Trophoblast cell (in vitro differentiated cells and primary cell): ENCODE measurements at regions not wholly inside any gene's neighbourhood (a gene's known extent, or its start where the extent isn't known, plus 50 kb on each side); places are given as distances from the start of the nearest gene placed in this dataset.
A peak's percentile ranks its signal among the peaks of the same experiment; 100 is the strongest.
"Not testable (repeated sequence)": the region's sequence is repeated elsewhere in the genome, so short reads cannot be mapped to it uniquely, and the experiment has no call there.

Experiments
- DNase-seq, 2 donors: peaks; one replicate each; pipeline ENCODE4 v3.0.0-alpha.2; 2016
- H2AFZ ChIP-seq: 2 replicates; pipeline ENCODE4 v1.6.1; 2013; ENCODE audit warnings: low read length, moderate library complexity, mild to moderate bottlenecking; ENCODE audit not compliant: insufficient read depth, poor library complexity
- H2AK5ac ChIP-seq: 2 replicates; pipeline ENCODE4 v1.6.1; 2013; ENCODE audit warnings: mild to moderate bottlenecking, low read length
- H2BK120ac ChIP-seq: 2 replicates; pipeline ENCODE4 v1.6.1; 2013; ENCODE audit warnings: low read length, mild to moderate bottlenecking, moderate library complexity; ENCODE audit not compliant: insufficient read depth, poor library complexity
- H2BK12ac ChIP-seq: 2 replicates; pipeline ENCODE4 v1.6.1; 2013; ENCODE audit warnings: mild to moderate bottlenecking, low read length, moderate library complexity
- H2BK5ac ChIP-seq: 2 replicates; pipeline ENCODE4 v1.6.1; 2013; ENCODE audit warnings: low read length, low read depth, moderate library complexity, mild to moderate bottlenecking; ENCODE audit not compliant: poor library complexity
- H3K14ac ChIP-seq: 2 replicates; pipeline ENCODE4 v1.6.1; 2013; ENCODE audit warnings: mild to moderate bottlenecking, low read length
- H3K18ac ChIP-seq: 2 replicates; pipeline ENCODE4 v1.6.1; 2013; ENCODE audit warnings: mild to moderate bottlenecking, low read length
- H3K23ac ChIP-seq: 2 replicates; pipeline ENCODE4 v1.6.1; 2013; ENCODE audit warnings: low read length
- H3K27ac ChIP-seq: 2 replicates; pipeline ENCODE4 v1.5.1; 2013; ENCODE audit warnings: low read depth, mild to moderate bottlenecking, inconsistent platforms, low read length, moderate library complexity
- H3K27me3 ChIP-seq: 2 replicates; pipeline ENCODE4 v1.6.1; 2013; ENCODE audit warnings: inconsistent platforms, mild to moderate bottlenecking, low read length, moderate library complexity; ENCODE audit not compliant: insufficient read depth
- H3K36me3 ChIP-seq, 2 experiments: 1 replicate in 1 of 2; 2 replicates in 1 of 2; pipeline ENCODE4 v1.6.1; 2013; ENCODE audit warnings: low read length in 2 of 2, mild to moderate bottlenecking in 2 of 2, moderate library complexity in 1 of 2; ENCODE audit not compliant: insufficient read depth in 2 of 2, control insufficient read depth in 1 of 2
- H3K4ac ChIP-seq: 2 replicates; pipeline ENCODE4 v1.6.1; 2013; ENCODE audit warnings: low read depth, mild to moderate bottlenecking, low read length, moderate library complexity
- H3K4me1 ChIP-seq, 2 experiments: 1 replicate in 1 of 2; 2 replicates in 1 of 2; pipeline ENCODE4 v1.6.1; 2013; ENCODE audit warnings: low read length in 2 of 2, mild to moderate bottlenecking in 2 of 2, moderate library complexity in 1 of 2; ENCODE audit not compliant: insufficient read depth in 2 of 2, control insufficient read depth in 1 of 2
- H3K4me2 ChIP-seq: 2 replicates; pipeline ENCODE4 v1.6.1; 2013; ENCODE audit warnings: inconsistent platforms, mild to moderate bottlenecking, low read length, moderate library complexity
- H3K4me3 ChIP-seq: 2 replicates; pipeline ENCODE4 v1.5.1; 2013; ENCODE audit warnings: mild to moderate bottlenecking, low read depth, low read length, inconsistent platforms
- H3K79me1 ChIP-seq: one replicate; pipeline ENCODE4 v1.6.1; 2013; ENCODE audit warnings: low read length
- H3K79me2 ChIP-seq: 2 replicates; pipeline ENCODE4 v1.6.1; 2013; ENCODE audit warnings: low read length, mild to moderate bottlenecking; ENCODE audit not compliant: control insufficient read depth, insufficient read depth, poor library complexity
- H3K9ac ChIP-seq: 2 replicates; pipeline ENCODE4 v1.6.1; 2013; ENCODE audit warnings: mild to moderate bottlenecking, low read length
- H3K9me3 ChIP-seq: 2 replicates; pipeline ENCODE4 v1.6.1; 2013; ENCODE audit warnings: low read depth, mild to moderate bottlenecking, control low read depth, inconsistent platforms, low read length; ENCODE audit not compliant: insufficient read depth
- H4K12ac ChIP-seq: 2 replicates; pipeline ENCODE4 v1.6.1; 2013; ENCODE audit warnings: low read depth, mild to moderate bottlenecking, low read length, moderate library complexity
- H4K8ac ChIP-seq: 2 replicates; pipeline ENCODE4 v1.6.1; 2013; ENCODE audit warnings: low read depth, mild to moderate bottlenecking, low read length, moderate library complexity
- H4K91ac ChIP-seq: one replicate; pipeline ENCODE4 v1.6.1; 2013; ENCODE audit warnings: low read depth, mild to moderate bottlenecking, low read length, moderate library complexity
- whole genome bisulfite sequencing: extraction: QIAGEN DNeasy Blood & Tissue Kit; methylation state at CpG from one replicate; pipeline ENCODE4 v1.1.7; 2013; ENCODE audit warnings: missing lambda C conversion rate; ENCODE audit not compliant: insufficient read length, insufficient coverage; ENCODE audit errors: extremely low coverage; 5-methylcytosine and 5-hydroxymethylcytosine counted together

DNA sequence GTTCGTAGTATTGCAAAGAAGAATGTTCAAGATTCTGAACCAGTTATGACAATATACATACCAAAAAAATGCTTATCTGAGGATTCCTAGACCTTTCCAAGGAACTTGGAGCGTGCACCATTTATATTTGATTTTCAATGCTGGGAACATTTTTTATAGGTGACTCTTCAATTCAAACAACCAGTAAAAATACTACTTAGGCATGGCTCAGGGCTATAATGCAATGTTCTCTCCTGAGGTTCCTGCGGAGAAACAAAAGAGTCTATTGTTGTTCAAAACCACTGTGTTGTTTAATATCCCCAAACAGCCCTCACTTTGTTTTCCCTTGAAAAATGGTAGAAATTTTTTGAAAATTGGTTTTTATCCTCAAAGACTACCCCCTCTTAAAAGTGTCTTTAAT, 335.7 kb upstream of the IZUMO3 start:
- no peaks in the 10 kb centered on the region for H3K9me3 ChIP-seq
- no peak overlapping the region for H3K4me3 ChIP-seq
- no peak overlapping the region for H2BK12ac ChIP-seq
- no peak overlapping the region for H4K12ac ChIP-seq
- WGBS, result no CpG with 5 or more reads among the region's 3 CpGs
- no peak overlapping the region for H3K18ac ChIP-seq
- H3K4ac ChIP-seq, result no peak overlapping the region
- H3K9ac ChIP-seq, result no peak overlapping the region
- H2AFZ ChIP-seq, result no peak overlapping the region
- no peak overlapping the region for H3K14ac ChIP-seq
- H3K79me1 ChIP-seq, result no peaks in the 10 kb centered on the region
- no peak overlapping the region for H4K91ac ChIP-seq
- peak in 1 of 2 donors; percentile 19 for DNase-seq
- H2AK5ac ChIP-seq, result no peak overlapping the region
- H4K8ac ChIP-seq, result no peak overlapping the region
- H3K36me3 ChIP-seq, result no peaks in the 10 kb centered on the region
- H3K4me2 ChIP-seq, result no peak overlapping the region
- no peaks in the 10 kb centered on the region for H3K27me3 ChIP-seq
- no peak overlapping the region for H2BK5ac ChIP-seq
- H3K79me2 ChIP-seq, result no peaks in the 10 kb centered on the region
- no peak overlapping the region for H2BK120ac ChIP-seq
- H3K23ac ChIP-seq, result no peak overlapping the region
- H3K27ac ChIP-seq, result no peak overlapping the region
- no peaks in the 10 kb centered on the region for H3K4me1 ChIP-seq

DNA sequence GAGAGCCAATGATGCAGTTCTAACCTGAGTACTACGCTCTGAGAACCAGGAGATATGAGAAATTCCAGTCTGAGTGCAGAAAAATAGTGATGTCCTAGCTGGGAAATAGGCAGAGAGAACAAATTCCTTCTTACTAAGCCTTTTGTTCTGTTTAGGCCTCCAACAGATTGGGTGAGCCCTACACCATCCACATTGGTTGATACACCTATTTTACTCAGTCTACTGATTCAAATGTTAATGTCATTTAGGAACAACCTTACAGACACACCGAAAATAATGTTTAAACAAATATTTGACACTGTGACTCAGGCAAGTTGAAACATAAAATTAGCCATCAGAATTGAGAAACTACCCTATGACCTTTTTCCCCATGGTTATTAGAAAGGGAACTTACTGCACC, 333.9 kb upstream of the IZUMO3 start:
- Histone ChIP-seq H4K91ac (no peak overlapping the region), H3K14ac (no peak overlapping the region), H2AK5ac (no peak overlapping the region), H3K79me2 (no peaks in the 10 kb centered on the region), H2BK120ac (no peak overlapping the region), H2AFZ (no peak overlapping the region), H3K4me3 (no peak overlapping the region), H3K23ac (no peak overlapping the region), H4K8ac (no peak overlapping the region), H3K4me2 (no peak overlapping the region), H3K27ac (no peak overlapping the region), H3K9me3 (no peaks in the 10 kb centered on the region), H3K4ac (no peak overlapping the region), H3K9ac (no peak overlapping the region), H3K4me1 (no peaks in the 10 kb centered on the region), H4K12ac (no peak overlapping the region), H3K18ac (no peak overlapping the region), H3K27me3 (no peaks in the 10 kb centered on the region), H2BK5ac (no peak overlapping the region), H3K79me1 (no peaks in the 10 kb centered on the region), H2BK12ac (no peak overlapping the region), H3K36me3 (no peaks in the 10 kb centered on the region)
- WGBS, result no CpG with 5 or more reads among the region's 2 CpGs
- DNase-seq, result no peak

DNA sequence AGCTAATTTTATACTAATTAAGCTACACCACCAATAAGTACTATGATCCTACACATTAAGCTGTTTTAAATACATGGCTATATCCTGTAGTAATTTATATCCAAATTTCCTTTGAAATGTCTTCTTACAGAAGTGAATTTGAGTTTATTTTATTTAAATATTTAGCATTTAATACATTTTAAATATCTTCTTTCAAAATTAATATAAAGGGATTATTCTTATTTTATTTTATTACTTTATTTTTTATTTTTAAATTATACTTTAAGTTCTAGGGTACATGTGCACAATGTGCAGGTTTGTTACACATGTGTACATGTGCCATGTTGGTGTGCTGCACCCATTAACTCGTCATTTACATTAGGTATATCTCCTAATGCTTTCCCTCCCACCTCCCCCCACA, 310.9 kb upstream of the IZUMO3 start:
- H4K12ac ChIP-seq, H3K9me3 ChIP-seq, H3K79me2 ChIP-seq, H2AFZ ChIP-seq, H3K4me3 ChIP-seq, H3K4me2 ChIP-seq, H3K14ac ChIP-seq, H3K18ac ChIP-seq, H2BK5ac ChIP-seq, H3K79me1 ChIP-seq, H2BK120ac ChIP-seq, DNase-seq, H4K8ac ChIP-seq, H3K36me3 ChIP-seq, H3K27ac ChIP-seq, H3K4me1 ChIP-seq, H3K23ac ChIP-seq, H3K27me3 ChIP-seq, H4K91ac ChIP-seq, H3K4ac ChIP-seq, H3K9ac ChIP-seq, H2AK5ac ChIP-seq, H2BK12ac ChIP-seq: not testable (repeated sequence)
- no CpG with 5 or more reads among the region's 1 CpG for WGBS

DNA sequence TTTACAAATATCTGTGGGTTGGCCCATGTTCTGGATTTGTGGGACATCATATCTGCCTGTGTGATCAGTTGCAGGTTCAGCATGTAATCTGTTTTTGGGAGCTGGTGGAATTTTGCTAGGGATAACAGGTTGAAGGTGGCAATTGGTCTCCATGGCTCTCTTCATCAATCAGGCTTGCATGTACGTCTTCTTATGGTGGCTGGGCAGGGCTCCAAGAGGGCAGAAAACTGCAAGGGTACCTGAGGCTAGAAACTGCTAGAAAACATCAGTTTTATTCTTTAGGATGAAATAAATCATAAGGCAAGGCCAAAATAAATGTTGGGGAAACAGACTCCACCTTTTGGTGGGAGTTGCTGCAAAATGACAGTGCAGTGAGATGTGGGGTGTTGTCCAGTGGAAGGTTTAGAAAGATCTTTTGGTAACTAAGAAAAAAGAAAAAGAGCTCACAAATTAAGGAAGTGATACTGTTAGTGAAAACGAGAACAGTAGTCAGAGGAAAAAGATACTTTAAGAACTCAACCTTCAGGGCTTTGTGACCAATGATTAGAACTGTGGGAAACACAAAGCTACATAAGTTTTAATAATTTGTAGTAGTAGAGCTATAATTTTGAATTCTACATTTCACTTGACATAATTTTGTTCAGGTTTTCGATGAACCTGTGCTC, 300.7 kb upstream of the IZUMO3 start:
- Histone ChIP-seq H4K91ac (no peak overlapping the region), H2BK12ac (no peak overlapping the region), H3K79me2 (no peaks in the 10 kb centered on the region), H2BK120ac (no peak overlapping the region), H2AK5ac (no peak overlapping the region), H3K36me3 (no peaks in the 10 kb centered on the region), H3K4me2 (no peak overlapping the region), H3K79me1 (no peaks in the 10 kb centered on the region), H3K4me3 (no peak overlapping the region), H3K9ac (no peak overlapping the region), H3K4ac (no peak overlapping the region), H3K9me3 (no peaks in the 10 kb centered on the region), H3K14ac (no peak overlapping the region), H3K4me1 (no peaks in the 10 kb centered on the region), H2BK5ac (no peak overlapping the region), H2AFZ (no peak overlapping the region), H3K23ac (no peak overlapping the region), H3K27ac (no peak overlapping the region), H3K18ac (no peak overlapping the region), H3K27me3 (no peaks in the 10 kb centered on the region), H4K8ac (no peak overlapping the region), H4K12ac (no peak overlapping the region)
- no CpG with 5 or more reads among the region's 3 CpGs for WGBS
- no peak for DNase-seq
